Stomach (tissue), 4 donors: ENCODE measurements at regions not wholly inside any gene's neighbourhood (a gene's known extent, or its start where the extent isn't known, plus 50 kb on each side); places are given as distances from the start of the nearest gene placed in this dataset.

Experiments used
- CTCF ChIP-seq, 7 experiments: fragments of 450-650 bp in 4 of 7; fragments of 200-600 bp in 3 of 7; sonication (generic) in 3 of 7; IDR thresholded peaks; one replicate each; pipeline ENCODE4 v1.5.1; 2016 to 2019; ENCODE audit warnings: antibody characterized with exemption in 7 of 7, control low read depth in 2 of 7, mild to moderate bottlenecking in 1 of 7
- EP300 ChIP-seq: sonication (generic); formaldehyde crosslinking; IDR thresholded peaks from one replicate; pipeline ENCODE4 v1.6.1; 2017; ENCODE audit warnings: antibody characterized with exemption
- POLR2A ChIP-seq, 4 donors: fragments of 450-650 bp; IDR thresholded peaks; one replicate each; pipeline ENCODE4 v1.6.1; 2016; ENCODE audit warnings: antibody characterized with exemption in 4 of 4, control low read depth in 2 of 4, mild to moderate bottlenecking in 1 of 4, moderate library complexity in 1 of 4
- POLR2AphosphoS5 ChIP-seq, 3 donors: sonication (generic); formaldehyde crosslinking; IDR thresholded peaks; one replicate each; pipeline ENCODE4 v1.6.1; 2016; ENCODE audit warnings: antibody characterized with exemption in 3 of 3

GRCh38 chr1:38223391-38223790, 176.8 kb upstream of the POU3F1 start:
- TF ChIP-seq CTCF (IDR thresholded peaks at IDR 0.05): no peak
- TF ChIP-seq POLR2AphosphoS5 (IDR thresholded peaks at IDR 0.05): no peak
- no peak for TF ChIP-seq POLR2A (IDR thresholded peaks at IDR 0.05)
- no peak for TF ChIP-seq EP300
